Middle frontal gyrus (tissue), 1 donor: ENCODE measurements at regions not wholly inside any gene's neighbourhood (a gene's known extent, or its start where the extent isn't known, plus 50 kb on each side); places are given as distances from the start of the nearest gene placed in this dataset.
"Not testable (repeated sequence)": the region's sequence is repeated elsewhere in the genome, so short reads cannot be mapped to it uniquely, and the experiment has no call there.

ENCODE experiments used
- DNase-seq: peaks from one replicate; pipeline ENCODE4 v3.0.0-alpha.2; 2015; ENCODE audit warnings: low spot score; ENCODE audit errors: extremely low spot score

- DNase-seq: no peak
These were observed 496.5 kb upstream of the TBL1XR1 start for GRCh38 chr3:177693616-177694264.

- no peak for DNase-seq
These were observed 497.0 kb upstream of the TBL1XR1 start for GRCh38 chr3:177694316-177694715.

- DNase-seq: no peak
These were observed 497.7 kb upstream of the TBL1XR1 start for GRCh38 chr3:177694951-177695350.

- no peak for DNase-seq
These were observed 502.8 kb upstream of the TBL1XR1 start for GRCh38 chr3:177700117-177700516.

GRCh38 chr3:177703788-177704187 is 506.5 kb upstream of the TBL1XR1 start:
- DNase-seq: no peak

GRCh38 chr3:177705976-177706823 is 508.9 kb upstream of the TBL1XR1 start:
- DNase-seq: no peak

- not testable (repeated sequence) for DNase-seq
These were observed 512.2 kb upstream of the TBL1XR1 start for GRCh38 chr3:177709470-177709869.

- no peak for DNase-seq
These were observed 513.2 kb upstream of the TBL1XR1 start for GRCh38 chr3:177710506-177710905.

GRCh38 chr3:177711637-177712036 is 514.4 kb upstream of the TBL1XR1 start:
- no peak for DNase-seq

GRCh38 chr3:177713928-177714900 is 516.9 kb upstream of the TBL1XR1 start:
- no peak for DNase-seq

GRCh38 chr3:177714945-177715344 is 517.7 kb upstream of the TBL1XR1 start:
- no peak for DNase-seq

GRCh38 chr3:177715980-177716379 is 518.7 kb upstream of the TBL1XR1 start:
- no peak for DNase-seq

- not testable (repeated sequence) for DNase-seq
These were observed 523.6 kb upstream of the TBL1XR1 start for GRCh38 chr3:177720927-177721326.

- no peak for DNase-seq
These were observed 524.8 kb upstream of the TBL1XR1 start for GRCh38 chr3:177721864-177722785.

- DNase-seq: no peak
These were observed 526.8 kb upstream of the TBL1XR1 start for GRCh38 chr3:177724020-177724638.

GRCh38 chr3:177725165-177725564 is 527.9 kb upstream of the TBL1XR1 start:
- no peak for DNase-seq

- DNase-seq: no peak
These were observed 529.5 kb upstream of the TBL1XR1 start for GRCh38 chr3:177726807-177727206.

GRCh38 chr3:177729956-177730681 is 532.8 kb upstream of the TBL1XR1 start:
- DNase-seq: no peak

GRCh38 chr3:177730814-177731213 is 533.5 kb upstream of the TBL1XR1 start:
- no peak for DNase-seq
